AML-193 (cell line): ENCODE measurements at regions not wholly inside any gene's neighbourhood (a gene's known extent, or its start where the extent isn't known, plus 50 kb on each side); places are given as distances from the start of the nearest gene placed in this dataset.

Source experiments
- DNase-seq, 2 experiments: peaks; one replicate each; lab custom pipeline; 2025; lab: John Stamatoyannopoulos, UW

DNA sequence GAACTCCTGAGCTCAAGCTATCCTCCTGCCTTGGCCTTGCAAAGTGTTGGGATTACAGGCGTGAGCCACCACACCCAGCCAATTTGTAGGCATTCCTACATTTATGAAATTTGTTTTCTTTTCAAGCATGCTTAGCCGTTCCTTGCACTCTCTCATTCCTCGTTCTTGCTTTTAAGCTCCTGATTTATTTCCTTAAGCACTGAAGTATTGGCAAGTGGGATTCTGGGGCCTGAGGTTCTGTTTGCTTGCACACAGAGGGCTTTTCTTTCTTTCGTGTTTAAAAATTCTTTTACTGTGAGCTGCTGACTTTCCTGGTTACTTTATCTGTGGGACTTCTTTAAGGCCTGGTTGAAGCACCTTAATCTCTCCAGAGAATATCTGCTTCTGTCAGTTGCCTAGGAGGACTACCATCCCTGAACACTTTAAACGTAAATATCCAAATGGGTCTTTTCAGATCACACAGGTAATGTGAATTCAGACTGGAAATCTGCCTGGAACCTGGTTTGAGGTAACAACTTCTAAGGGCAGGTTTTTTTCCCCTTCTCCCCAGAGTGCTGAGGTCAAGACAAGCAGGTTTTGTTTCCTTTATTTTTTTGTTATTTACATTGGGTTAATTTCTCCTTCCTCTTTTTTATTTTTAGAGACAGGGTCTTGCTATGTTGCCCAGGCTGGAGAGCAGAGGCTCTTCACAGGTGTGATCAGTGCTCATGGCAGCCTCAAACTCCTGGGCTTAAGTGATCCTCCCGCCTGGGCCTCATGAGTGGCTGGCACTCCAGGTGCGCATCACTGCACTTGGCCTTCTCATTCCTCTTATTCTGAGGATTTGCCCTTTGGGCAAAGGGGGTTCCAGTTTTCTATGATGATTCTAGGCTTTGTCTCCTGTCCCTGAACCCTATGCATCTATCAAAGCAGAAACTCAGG lies 102.9 kb downstream of the PFKFB3 start:
- no peak for DNase-seq

DNA sequence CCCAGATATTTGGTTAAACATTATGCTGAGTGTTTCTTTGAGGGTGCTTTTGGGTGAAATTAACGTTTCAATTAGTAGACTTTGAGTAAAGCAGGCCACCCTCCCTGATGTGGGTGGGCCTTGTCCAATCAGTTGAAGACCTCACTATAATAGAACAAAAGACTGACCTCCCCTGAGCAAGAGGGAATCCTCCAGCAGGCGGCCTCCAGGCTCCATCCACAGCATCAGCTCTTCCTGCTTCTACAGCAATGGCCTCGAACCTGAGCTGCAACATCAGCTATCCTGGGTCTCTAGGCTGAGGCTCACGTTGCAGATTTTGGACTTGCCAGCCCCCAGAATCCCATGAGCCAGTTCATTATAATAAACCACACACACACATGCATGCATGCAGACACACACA lies 104.2 kb downstream of the PFKFB3 start:
- no peak for DNase-seq

DNA sequence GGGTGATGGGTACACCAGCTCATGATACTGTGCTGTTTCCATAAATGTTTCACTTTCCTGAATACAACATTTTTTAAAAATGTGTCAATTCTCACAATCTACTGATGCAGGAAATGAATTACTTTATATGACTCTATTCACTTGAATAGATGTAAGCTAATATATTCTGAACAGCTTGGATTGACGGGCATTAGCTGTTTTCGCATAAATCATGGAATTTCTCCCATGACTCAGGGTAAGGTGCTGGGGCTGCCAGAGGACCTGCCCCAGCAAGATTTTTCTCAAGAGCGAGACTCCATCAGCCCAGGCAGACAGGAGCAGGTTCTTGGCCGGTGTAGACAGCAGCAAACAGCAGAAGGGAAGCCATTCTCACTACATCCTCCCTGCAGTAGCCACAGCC lies 107.1 kb downstream of the PFKFB3 start:
- no peak for DNase-seq

DNA sequence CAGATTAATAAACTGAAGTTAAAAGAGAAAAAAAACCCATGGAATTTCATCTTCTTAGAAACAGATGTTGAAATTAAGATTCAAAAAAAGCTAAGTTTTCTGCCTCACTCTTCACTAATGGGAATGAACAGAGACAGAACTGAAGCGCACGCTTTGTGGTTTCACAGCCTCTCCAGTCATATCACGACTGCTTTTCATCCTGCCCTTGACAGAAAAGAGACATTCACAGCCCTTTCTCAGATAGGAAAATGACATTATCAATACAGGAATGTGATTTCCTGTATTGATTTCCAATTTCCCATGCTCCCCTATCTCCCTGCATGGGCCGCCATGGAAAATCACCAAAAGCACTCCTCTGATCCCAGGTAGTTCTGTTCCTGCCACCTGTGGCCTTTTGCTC lies 108.2 kb downstream of the PFKFB3 start:
- DNase-seq = no peak

DNA sequence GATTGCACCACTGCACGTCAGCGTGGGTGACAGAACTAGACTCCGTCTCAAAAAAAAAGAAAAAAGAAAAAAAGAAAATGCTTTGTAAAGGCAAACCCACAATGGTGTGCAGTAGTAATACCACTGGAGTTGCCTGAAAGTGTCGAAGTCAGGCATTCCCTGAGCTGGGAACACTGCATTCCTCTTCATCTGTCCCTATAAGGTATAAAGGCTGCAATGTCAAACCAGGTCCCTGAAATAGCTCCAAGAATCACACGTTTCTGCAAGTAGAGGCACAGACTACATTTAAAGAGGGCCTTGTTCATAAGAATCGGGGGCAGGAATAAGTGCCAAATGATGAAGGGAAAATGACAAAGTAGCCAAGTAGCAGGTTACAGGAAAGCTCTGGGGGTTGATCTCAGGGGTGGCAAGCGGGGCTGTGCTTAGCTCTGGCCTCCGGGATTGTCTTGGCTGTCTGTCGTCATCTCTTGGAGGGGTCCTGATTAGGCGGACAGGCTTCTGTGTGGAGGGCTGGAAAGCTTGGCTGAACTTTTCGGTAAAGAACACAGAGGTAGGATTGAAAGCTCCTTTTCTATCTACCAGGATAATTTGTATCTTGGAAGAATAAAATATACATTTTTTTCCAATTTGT lies 109.1 kb downstream of the PFKFB3 start:
- DNase-seq = no peak

DNA sequence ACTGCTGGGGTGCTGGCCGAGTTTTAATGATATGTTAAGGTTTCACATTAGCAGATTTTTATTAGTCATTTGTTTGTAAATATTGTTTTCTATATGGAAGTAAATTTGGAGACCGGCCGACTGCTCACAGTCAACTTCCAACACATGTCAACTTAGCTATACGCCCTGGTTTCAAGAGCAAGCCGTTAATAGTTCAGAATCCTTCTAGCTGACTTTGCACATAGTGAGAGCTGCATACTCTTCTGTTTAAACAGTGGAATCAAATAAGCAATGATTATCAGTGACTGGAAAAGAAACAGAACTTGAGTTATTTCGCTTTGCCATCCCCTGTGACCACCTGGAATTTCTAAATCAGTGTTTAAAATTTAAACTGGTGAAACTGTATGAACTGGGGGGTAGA lies 109.9 kb downstream of the PFKFB3 start:
- no peak for DNase-seq

DNA sequence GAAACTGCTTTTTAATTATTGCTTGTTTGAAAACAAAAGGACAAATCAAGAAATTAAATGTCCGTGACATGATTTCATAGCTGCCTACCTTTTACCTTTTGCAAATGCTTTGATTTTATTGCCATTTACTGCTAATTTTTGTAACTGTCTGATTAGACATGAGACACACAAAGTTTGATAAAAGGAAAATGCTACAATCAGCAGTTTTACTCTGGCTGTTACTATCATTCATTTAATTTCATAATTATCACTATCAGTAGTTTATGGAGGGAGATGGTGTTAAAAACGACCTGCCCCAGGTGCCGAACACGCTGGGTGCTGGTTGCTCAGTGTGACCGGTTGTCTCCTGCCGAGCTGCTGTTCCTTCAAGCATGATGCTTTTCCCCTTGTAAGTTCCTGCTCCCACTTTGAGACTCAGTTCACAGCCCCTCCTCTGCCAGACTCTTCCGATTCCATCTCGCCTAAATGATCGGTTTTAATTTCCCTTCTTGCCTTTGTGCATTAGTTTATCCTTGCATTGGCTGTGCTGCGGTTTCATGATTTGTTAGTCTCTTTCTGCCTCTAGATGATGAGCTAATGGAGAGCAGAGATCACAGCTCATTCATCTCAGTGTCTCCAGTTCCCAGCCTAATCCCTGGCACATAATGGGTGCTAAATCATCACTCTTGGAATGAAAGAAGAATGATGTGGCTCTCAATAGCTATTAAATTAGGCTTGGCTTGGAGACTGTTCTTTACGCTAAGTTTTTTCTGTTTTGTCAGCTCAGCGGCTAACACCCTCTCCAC lies 110.6 kb downstream of the PFKFB3 start:
- DNase-seq = no peak

DNA sequence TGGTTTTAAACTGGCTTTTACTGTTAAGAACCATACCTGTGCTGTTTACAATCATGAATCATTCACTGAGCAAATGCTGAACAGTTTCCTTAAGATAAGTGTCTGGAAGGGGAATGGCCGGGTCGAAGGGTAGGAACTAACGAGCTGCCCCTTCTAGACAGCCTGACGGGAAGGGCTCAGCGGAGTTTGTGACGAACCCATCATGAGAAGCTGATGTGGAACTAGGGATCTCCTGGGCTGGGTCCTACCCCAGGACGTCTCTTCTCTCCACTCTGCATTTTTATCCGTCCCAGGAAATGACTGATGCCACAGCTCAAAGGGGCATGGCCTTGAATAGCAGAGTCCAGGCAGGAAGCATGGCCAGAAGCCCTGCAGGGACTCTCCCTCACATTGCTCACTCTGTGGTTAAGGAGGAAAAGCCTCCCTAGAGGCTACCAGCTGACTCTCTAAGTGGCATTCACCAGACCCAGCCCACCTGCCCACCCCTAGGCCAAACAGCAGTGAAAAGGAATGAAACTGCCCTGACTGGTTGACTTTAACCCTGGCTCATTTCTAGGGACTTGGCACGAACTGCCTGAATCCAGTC lies 112.0 kb downstream of the PFKFB3 start:
- no peak for DNase-seq

DNA sequence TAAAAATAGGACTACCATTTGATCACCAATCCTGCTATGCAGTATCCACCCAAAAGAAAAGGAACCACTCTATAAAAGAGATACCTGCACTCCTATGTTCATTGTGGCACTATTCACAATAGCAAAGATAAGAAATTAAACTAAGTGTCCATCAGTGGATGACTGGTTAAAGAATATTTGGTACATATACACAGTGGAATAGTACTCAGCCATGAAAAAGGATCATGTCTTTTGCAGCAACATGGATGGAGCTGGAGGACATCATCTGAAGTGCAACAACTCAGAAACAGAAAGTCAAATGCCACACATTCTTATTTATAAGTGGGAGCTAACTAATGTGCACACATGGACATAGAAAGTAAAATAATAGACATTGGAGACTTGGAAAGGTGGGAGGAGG lies 116.4 kb downstream of the PFKFB3 start:
- DNase-seq = no peak

DNA sequence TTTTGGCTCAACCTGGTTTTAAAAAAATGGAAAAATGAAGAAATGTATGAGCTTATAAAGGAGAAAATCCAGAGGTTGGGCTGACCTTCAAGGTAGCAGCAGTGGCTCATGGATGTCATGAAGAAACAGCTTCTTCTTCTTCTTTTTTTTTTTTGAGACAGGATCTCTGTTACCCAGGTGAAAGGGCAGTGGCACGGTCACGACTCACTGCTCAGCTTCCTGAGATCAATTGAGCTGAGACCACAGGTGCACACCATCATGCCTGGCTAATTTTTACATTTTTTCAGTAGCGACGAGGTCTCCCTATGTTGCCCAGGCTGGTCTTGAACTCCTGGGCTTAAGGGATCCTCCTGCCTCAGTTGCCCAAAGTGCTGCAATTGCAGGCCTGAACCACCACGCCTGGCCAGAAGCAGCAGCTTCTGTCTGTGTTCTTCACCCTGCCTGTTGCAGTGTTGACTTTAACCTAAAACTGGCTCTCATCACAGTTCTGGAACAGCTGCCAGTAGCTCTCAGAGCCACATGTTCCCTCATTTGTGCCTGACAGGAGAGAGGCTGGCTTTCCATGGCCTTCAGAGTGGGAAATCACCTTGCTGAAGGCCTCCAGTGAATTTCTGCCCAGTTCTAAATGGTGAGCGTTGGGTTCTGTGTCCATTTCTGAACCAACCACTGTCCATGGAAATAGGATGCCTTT lies 117.7 kb downstream of the PFKFB3 start:
- DNase-seq = no peak

DNA sequence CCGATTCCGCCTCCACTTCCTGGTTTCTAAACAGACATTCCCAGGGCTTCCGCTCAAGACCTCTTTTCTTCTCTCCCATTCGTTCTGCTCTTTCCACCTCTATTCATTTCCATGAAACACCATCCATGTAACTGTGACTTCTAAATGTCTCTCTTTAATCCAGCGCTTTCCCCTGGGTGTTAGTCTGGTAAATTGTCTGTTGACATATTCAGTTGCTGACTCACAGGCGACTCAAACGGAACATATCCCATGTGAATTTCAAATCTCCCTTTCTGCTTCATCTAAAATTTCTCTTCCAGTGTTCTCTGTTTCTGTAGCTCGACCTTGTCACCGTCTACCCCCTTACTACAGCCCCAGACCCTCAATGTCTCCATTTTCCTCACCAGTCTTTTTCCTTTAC lies 119.1 kb downstream of the PFKFB3 start:
- no peak for DNase-seq

DNA sequence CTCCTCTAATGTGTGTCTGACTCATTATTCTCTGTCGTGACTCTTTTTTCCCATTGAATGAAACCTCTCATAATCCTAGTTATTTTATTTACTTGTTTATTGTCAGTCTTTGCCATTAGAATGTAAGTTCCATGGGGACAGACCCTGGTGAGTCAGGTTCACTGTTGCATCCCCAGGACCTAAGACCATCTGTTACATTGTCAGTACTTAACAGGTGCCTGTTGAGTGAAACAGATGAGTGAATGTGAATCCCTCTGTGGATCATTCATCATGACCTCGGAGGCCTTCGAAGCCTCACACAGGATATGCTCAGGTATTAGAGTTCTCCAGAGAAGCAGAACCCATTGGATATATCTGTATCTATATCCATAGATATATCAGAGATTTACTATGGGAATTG lies 120.1 kb downstream of the PFKFB3 start:
- DNase-seq = no peak

DNA sequence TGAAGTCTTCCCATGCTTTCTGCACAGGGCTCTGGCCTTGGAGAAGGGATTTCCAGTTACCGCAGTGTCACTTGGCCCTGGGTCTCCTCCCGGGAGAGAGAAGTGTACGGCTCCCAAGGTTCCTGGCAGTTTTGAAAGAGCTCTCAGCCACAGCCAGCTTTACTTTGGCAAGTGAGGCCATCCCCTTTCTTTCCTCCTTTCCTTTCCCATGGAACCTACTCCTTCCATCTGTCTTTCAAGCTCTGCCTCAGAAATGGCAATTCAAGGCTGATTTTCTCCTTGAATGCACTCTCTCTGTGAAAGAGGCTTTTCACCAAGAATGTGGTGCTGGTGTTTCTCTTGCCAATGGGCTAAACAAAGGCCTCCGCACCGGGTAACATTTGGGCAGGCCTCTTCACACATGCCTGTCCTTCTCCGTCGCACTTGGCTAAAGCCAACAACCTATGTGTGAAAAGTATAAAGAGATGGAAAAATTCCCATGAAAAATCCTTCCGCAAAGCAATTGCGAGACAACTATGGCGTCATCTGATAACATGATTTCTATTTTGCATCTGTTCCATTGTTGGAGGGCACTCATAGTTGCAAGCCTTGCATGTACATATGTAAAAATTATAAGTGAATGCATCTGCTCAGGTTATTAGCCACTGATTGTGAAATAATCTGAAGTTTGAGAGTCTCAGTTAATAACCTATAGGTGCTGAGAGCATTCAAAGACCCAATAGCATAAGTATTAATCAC lies 125.4 kb downstream of the PFKFB3 start:
- DNase-seq = no peak

DNA sequence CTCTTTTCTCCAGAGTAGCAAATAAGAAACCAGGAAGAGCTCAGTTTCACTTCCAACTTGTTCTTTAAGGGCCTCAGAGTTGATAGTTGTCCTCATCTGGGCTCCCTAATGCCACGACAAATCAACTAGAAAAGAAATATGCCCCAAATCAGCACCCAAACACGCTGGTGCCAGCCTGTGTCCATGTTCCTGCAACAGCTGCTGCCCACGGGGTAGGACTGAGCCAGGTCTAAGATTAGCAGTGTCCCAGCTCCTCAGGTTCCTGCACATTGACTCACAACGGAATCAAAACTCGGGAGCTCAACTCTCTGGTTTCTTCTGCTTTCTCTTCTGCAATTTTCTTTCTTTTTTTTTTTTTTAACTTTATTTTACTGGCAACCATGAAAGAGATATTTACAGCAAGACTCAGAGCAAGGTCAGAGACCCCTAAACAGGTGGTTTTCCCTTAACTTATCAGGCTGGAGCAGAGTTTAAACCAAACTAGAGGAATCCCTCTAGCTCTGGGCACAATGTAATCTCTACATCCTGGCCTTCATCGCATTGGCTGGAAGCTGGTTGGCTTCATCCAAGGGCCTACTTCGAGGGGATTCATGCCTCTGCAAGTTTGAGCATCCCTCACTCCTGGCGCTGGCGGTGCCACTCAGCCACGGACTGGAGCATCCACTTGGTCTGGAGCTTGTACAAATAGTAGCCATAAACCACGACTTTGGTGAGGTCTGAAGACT lies 126.1 kb downstream of the PFKFB3 start:
- no peak for DNase-seq

DNA sequence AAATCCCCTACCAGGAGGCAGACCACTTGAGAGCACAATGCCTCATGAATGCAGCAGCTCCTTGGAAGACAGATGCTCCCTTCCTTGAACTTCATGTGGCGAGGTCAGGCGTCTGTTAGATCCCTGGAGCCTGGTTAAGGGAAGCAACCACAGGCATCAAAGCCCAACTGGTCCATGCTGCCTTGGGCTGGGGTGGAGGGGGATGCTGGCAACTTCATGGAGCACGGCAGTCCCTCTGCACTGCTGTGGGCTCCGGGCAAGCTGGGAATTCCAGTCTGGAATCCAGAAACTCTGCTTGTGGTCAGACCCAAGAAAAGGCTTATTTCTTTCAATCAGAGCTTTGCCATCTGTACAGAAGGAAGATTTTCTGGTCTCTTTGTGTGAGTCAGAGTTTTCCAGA lies 130.4 kb downstream of the PFKFB3 start:
- DNase-seq = no peak

DNA sequence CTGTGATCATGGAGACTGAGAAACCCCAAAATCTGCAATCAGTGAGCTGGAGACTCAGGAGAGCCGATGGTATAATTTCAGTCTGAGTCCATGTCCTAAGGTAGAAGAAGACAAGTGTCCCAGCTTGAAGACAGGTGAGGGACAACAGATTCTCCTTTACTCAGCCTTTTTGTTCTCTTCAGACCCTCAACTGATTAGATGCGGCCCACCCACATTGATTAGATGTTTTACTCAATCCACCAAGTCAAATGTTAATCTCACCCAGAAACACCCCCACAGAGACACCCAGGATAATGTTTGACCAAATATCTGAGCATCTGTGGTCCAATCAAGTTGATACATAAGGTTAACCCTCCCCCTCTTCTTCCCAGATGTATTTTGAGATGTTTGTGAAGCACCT lies 131.2 kb downstream of the PFKFB3 start:
- DNase-seq = no peak

DNA sequence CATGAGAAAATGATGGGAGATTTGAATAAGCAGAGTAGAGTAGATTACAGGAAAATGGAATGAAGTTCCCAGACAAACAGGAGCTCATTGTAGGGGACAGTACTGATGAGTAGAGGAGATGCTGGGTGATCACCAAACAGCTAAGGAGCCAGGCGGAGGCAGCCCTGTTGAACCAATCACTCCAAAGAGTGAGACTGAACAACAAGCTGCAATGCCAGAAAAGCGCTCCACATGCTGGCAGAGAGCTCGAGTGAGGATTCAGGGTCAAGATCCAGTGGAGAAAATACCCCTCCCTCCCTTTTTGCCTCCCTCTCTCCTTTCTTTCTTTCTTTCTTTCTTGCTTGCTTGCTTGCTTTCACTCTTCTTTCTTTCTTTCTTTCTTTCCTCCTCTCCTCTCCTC lies 133.3 kb downstream of the PFKFB3 start:
- DNase-seq = no peak

DNA sequence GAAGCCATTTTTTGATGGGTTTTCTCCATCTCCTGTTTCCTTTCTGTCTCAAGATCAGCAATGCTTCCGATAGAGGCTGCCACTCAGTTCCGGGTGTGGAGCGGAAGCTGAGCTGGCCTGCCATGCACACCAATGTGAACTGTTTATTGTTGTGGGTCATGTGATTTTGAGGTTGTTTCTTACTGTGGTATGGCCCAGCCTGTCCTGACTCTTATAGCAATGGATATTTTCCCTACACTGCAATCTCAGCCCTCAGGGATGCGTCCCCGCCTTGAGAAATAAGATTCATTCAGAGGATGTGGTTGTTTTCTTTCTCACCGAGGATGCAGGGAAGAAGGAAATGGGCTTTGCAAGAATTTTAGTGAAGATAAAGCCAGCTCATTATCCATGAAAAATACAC lies 134.7 kb downstream of the PFKFB3 start:
- DNase-seq = no peak

DNA sequence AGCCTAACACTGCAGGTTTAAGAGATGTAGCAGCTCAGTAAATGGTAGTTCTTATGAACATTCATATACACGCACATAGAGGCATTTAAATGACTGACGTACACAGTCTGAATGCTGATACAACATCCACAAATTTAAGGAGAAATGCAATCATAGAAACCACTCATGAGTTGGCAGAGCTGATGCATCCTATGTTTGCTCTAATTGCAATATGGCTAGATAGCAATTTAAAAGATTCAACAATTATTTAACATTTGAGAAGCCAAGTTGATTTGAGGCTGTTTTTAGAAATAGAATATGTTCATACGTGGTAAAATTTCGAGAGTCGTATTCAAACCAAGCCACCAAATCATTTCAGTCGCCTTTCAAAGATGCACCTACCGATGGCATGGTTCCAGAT lies 135.6 kb downstream of the PFKFB3 start:
- no peak for DNase-seq

DNA sequence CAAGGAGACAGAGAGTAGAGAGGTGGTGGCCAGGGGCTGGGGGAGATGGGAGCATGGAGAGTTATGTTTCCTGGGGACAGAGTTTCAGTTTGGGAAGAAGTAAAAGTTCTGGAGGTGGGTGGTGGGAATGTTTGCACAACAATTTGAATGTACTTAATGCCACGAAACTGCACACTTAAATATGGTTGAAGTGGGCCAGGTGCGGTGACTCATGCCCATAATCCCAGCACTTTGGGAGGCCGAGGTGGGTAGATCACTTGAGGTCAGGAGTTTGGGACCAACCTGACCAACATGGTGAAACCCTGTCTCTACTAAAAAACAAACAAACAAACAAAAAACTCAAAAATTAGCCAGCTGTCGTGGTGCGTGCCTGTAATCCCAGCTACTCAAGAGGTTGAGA lies 137.2 kb downstream of the PFKFB3 start:
- no peak for DNase-seq
